HG03457 (cell line): ENCODE measurements at regions not wholly inside any gene's neighbourhood (a gene's known extent, or its start where the extent isn't known, plus 50 kb on each side); places are given as distances from the start of the nearest gene placed in this dataset.

Experiments used
- ATAC-seq: cut with Tn5 transposase; IDR thresholded peaks from one replicate; pipeline ENCODE4 v1.9.1; 2021; ENCODE audit warnings: moderate number of reproducible peaks; ENCODE audit not compliant: unreplicated experiment

DNA sequence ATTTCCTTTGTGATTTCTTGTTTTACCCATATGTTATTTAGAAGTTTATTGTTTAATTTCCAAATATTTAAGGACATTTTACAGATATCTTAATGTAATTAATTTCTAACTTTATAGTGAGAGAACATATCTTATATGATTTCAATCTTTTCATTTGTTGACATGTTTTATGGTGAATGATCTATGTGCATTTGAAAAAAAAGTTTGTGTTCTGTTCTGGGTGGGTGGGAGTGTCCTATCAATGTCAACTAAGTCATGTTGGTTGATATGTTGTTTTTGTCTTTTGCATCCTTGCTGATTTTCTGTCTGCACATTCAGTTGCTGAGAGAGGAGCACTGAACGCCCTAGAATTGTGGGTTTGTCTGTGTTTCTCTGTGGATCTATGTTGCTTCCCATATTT, 50.3 kb upstream of the CBFA2T3 start:
- no peak for ATAC-seq

DNA sequence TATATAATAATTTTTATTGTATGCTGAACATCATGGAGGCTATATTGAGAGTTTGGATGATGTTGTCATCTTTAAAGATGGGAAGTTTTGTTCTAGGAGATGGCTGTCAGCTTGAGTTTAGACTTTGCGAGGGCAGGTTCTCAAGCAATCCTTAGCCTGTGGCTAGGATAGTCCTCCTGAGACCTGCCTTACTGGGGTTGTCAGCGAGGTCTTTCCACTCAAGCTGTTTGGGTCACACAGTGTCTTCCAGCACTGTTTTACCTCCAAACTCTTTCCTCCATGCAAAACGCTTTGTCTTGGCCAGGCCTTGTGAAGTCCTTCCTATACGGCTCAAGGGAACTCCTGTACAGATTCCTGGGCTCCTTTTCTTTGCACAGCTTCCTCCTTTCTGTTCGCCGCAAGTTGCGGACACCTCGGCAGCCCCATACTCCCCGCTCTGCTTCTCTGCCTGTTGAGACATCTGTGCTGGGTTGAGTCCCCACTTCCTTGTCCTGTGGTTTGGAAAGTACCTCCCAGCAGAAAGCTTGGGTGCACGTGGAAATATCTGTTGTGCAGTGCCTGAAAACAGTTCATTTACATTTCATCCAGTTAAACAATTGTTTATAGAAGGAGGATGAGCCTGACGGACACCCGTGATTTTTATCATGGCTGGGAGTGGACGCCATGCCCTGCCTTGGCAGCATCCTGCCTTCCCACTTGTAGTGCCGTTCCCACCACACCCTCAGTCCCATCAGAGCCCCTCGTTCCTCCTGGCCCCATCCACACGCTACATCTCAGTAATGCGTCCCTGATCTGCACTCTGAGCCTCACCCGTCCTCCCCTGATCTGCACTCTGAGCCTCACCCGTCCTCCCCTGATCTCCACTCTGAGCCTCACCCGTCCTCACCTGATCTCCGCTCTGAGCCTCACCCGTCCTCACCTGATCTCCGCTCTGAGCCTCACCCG, 55.0 kb upstream of the CBFA2T3 start:
- peak; percentile 64 for ATAC-seq

DNA sequence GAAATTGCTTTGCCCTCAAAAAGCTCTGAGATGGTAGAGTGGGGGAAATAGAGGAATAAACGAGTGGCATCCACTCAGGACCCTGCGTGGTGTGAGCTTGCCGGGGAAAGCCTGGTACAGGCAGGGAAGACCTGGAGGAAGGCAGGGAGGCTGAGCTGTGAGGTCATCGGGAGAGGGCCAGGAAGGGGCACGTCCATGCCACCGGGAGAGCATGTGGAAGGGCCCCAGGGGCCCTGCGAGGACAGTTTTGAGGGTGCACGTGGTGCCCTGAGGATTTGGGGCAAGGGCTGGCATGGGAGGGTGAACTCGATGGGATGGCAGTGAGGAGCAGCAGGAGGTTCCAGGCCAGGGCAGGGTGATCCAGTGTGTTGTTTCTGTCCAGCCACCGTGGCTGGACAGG, 56.3 kb upstream of the CBFA2T3 start:
- ATAC-seq, result no peak

DNA sequence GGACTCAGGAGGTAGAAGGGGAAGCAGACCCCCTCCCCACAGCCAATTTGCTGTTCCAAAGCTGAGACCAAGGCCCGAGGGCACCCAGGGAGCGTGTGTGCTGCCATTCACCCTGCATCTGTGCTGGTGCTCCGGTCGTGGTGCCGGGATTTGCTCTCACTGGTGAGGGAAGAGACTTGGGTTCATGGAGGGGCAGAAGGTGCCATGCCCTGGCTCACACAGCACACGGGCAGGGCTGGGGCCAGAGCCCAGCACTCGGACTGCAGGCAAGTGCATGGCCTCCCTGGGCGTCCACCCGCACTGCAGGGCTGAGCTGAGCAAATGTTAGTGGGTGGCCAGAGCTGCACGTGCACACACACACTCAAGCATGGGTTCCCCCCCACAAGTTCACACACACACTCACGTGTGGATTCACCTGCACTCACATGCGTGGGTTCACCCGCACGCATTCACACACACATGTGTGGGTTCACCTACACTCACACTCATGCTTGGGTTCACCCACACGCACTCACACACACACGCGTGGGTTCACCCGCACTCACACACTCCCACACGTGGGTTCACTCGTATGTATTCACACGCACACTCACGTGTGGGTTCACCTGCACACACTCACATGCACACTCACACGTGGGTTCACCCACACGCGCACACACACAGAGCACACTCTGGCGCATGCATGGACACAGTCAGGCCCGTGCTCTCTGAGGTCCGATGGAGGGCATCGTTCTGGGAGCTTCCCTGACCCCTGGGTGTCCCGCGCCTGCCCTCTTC, 57.0 kb upstream of the CBFA2T3 start:
- ATAC-seq, result no peak

DNA sequence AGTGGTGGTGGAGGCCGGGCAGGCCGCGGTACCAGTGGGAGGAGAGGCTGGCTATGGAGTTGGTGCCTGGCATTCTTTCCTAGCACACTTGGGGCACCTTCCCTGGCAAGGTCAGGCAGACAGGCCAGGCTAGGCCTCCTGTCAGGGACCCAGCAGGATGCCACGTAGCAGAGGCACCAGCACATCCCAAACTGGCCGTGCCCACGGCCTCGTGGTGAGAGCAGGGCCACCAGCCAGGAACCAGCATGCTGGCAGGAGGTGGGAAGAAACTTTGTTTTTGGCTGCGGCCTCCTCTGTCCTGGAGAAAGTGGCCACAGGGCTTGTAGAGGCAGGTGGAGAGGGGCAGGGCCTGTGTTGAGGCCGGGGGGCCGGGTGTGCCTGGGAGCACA, 57.6 kb upstream of the CBFA2T3 start:
- ATAC-seq, result no peak

DNA sequence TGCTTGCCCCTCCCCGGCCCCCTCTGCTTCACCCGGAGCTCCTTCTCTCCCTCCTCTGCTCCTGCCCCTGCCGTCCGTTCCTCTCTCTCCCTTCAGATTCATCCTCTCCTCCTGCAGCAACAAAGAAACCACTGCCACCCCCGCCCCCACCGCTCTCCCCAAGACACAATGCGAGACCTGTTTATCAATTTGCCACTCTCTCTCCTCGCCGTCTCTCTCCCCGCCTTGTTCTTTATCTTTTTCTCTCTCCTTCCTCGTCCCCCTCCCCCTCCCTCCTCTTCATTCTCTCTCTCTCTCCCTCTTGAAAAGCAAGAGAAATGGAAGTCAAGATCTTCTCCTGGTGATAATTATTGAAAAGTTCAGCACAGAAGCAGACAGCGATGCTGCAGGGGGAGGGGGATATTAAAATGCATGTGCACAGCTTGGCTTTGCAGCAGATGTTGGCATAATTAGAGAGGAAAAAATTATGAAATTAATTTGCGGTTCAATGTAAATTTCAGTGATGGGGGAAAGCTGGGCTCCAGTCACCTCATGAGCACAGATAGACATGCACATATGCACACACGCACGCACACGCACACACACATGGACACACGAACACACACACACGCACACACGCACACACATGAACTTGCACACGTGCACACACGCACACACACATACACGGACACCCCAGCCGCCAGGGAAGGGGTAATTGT, 58.1 kb upstream of the CBFA2T3 start:
- no peak for ATAC-seq

DNA sequence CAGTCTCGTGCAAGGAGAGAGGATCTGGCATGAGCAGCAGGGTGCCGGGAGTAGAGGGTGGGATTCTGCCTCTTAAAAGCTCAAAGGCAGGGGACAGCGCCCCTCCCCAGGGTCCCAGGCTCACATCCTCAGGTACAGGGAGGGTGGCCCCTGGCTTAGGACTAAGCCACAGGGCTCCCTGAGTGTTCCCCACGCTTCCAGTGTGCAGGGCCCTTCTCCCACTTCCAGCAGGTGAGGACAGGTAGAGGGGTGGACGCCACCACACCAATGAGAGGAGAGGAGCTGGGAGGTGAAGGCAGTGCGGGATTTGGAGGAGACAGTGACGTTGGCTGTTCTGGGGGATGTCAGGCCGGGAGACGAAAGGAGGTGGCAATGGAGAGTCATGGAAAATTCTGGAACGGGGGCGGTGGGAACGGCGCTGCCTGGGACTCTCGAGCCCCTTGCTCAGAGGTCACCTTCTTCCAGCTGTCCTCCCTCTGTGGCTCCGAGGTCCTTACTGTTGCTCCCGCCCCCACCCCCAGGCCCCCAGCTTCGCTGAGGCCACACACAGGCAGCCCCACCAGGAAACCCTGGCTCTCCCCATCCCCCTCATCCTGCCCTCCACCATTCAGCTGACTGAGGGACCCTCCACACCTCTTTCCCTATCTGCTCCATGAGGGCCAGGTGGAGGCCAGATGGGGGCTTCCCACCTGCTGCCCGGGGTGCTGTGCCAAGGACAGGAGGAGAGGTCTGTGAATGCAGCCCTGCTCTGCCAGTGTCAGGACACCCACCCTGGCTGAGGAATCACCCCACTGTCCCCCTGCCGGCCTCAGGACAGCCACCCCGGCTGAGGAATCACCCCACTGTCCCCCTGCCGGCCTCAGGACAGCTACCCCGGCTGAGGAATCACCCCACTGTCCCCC, 57.7 kb upstream of the ACSF3 start:
- no peak for ATAC-seq

DNA sequence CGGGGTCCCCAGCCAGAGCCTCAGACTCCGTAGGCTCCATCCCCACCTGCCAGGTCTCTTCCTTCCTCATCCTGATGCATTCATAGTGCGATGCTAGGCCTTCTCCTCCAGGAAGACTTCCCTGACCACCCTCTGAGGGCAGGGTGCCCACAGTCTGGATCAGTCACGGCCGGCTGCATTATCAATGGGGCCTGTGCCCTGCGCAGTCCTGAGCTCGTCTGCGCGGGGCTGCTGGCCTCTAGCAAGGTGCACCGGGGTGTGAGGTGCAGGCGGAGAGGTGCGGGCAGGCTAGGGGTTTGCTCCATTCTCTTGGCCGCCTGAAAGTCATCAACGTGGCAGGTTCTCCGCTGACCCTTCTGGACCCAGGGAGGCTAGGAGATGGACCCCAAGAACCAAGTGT, 56.9 kb upstream of the ACSF3 start:
- no peak for ATAC-seq

DNA sequence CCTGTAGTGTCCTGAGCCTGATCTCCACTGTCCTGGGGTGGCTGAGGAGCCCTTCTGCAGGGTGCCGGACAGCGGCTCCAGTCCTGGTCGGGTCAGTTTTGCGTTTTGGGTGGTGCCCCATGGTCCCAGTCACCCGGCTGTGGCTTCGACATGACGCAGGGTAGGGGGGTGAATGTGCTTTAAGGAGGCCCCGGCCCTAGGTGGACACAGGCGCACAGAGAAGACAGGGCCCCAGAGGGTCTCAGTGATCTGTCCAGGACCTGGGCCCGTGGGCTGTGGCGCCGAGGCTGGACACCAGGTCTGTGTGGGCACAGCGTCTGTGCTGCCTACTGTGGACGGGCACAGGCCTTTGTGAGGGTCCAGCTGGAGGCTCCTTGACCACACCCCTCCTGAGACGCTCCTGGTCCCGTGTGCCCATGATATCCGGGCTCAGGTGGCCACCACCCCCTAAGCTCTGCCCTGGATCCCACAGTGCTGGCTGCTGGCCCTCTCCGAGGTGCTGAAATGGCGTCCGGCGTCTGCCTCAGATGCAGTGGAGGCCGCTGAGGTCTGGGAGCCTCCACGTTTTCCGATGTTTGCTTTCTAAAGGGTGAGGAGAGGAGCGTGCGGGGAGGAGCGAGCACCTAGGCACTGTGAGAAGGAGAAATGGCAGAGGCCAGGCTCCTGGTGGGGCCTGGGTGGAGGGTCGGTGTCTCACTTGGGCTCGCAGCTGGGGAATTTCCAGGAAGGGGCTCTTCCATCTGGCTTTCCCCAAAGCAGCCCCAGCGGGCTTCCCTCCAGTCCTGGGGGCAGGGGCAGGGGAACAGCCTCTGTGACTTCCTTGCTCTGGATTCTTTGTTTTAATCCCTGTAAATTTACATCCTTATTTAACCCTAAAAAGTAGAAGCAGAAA, 56.1 kb upstream of the ACSF3 start:
- ATAC-seq, result no peak

DNA sequence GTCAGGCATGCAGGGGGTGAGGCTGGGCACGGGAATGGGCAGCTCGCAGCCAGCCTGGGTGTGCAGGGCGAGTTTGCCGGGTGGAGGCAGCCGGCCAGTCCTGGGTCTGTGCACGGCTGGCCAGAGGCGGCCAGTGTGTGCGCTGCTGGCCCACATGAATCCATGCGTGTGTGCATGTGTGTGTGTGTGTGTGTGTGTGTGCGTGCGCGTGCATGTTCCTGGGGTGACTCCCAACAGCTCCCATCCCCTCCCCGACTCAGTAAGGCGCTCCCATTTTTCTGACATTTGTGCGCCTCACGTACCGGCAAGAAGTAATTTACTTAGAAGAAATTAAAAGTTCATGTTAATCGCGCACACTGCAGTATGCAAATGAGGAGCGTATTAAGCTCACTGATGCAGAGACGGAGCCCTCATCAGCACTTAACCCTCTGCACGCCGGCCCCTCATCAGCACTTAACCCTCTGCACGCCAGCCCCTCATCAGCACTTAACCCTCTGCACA, 55.4 kb upstream of the ACSF3 start:
- no peak for ATAC-seq

DNA sequence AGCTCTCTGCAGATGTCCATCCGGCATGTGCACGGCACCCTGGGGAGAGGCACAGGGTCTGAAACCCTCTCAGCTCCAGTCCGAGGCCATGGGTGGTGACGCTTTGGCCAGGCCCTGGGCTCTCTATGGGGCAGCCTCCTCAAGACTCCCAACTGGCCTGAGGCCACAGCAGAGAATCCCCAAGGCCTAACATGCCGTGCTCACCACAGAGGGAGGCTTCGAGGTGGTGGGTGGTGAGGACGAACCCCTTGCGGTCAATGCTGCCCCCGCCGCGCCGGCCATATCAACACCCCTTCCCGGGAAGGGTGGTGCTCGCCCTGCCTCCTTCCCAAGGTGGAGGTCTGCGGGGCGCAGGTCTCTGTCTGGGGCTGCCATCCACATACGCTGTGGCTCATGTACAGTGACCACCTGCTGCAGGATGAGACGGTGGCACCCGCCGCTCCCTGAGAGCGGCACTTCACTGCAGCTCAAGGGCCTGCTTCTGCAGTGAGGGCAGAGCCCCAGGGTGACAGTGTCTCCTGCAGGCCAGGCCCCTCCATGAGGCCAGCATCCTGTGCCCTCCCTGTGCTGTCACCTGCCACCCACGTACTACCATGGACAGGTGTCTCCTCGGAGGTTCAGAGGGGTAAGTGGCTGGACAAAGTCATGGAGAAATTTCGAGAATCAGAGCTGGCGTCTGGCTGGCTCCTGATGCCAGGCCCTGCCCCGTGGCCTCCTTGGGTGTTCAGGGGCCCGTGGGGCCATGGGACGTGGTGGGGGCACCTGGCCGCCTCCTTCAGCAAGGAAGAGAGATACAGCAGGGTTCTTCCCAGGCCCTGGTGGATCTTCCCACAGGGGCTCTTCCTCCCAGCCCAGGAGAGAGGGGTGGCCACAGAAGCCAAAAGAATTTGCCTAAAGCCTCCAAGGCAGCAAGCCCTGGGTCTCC, 54.6 kb upstream of the ACSF3 start:
- no peak for ATAC-seq

DNA sequence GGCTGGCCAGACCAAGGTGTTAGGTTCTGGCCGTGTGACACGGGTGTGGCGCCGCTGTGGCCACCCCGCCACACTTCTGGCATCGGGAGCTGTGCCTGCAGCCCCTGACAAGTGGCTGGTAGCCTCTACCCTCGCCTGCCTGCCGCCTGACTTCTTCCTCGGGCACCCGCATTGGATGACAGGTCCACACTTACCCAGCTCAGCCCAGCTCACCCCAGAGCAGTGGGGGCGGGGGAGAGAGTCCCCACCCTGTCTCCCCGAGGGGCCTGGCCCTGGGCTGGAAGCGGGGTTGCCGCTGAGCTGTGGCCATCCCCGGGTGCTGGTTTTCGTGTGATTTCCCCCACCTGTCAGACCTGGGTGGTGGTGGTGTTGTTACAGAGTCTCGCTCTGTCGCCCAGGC, 53.9 kb upstream of the ACSF3 start:
- no peak for ATAC-seq

DNA sequence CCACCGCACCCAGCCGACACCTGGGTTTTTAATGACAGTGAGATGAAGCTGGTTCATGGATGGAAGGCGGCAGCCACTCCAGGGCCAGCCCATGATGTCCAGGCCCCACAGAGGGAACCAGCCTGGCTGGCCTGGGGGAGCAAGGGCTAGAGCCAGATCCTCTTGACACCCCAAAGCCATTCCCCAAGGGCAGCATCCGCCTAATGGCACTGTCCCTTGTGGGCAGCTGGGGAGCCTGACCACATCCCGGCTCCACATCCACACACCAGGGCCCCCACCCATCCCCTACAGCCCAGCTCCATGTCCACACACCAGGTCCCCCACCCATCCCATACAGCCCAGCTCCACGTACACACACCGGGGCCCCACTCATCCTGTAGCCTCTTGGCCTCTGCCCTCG, 53.3 kb upstream of the ACSF3 start:
- no peak for ATAC-seq

DNA sequence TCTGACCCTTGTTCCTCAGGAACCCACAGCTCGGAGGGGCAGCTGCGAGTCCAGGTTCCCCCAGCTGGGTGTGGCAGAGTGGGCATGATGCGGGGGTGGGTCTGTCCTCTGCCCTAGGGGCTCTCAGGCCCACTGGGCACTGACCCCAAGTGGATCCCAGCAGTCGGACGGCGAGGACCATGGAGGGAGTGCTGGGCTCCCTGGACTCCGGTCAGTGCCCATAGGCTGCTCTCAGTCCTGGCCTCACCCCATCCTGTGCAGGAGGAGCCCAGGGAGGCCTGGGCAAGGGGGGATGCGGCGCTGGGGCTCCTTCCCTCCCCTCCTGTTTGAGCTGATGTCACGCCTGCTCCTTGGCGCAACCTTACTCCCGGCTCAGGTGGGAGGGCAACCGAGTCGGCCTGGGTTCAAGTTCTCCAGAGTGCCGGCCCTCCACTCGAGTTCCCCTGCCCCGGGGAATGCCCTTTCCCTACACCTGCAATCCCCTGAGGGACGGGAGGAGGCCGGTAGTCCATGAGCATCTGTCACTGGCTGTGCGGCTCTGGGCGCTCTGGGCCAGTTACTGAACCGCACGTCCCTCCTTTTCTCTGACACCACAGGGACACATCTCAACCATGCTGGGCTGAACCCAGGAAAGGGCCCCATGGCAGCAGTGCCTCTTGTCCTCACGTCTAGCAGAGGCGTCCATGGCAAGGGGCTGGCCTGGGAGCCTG, 52.6 kb upstream of the ACSF3 start:
- no peak for ATAC-seq

DNA sequence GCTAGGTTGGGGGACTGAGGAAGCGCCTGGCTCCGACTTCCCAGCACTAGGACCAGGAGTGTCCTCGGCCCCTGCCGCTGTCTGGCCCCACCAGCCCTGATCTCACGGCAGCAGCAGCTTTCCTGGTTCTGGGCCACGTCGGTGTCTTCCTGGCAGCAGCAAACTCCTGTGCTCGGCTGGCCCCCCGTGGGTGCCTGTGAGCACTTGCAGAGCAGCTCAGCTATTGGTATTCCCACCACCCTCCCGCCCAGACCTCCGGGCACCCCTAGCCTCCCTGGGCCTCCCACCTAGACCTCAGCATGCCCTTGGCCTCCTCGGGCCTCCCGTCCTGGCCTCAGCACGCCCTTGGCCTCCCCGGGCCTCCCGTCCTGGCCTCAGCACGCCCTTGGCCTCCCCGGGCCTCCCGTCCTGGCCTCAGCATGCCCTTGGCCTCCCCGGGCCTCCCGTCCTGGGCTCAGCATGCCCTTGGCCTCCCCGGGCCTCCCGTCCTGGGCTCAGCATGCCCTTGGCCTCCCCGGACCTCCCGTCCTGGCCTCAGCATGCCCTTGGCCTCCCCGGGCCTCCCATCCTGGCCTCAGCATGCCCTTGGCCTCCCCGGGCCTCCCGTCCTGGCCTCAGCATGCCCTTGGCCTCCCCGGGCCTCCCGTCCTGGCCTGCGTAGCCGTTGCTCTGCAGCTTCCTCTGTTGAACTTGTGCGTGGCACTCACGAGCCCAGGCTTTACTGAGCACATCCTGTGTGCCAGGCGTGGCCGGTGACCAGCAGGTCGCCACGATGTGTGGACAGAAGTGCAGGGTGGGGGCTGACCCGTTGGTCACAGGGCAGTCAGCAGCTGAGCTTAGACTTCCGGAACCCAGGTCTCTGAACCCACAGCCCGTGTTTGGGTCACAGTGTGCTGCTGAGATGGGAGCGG, 51.8 kb upstream of the ACSF3 start:
- no peak for ATAC-seq

DNA sequence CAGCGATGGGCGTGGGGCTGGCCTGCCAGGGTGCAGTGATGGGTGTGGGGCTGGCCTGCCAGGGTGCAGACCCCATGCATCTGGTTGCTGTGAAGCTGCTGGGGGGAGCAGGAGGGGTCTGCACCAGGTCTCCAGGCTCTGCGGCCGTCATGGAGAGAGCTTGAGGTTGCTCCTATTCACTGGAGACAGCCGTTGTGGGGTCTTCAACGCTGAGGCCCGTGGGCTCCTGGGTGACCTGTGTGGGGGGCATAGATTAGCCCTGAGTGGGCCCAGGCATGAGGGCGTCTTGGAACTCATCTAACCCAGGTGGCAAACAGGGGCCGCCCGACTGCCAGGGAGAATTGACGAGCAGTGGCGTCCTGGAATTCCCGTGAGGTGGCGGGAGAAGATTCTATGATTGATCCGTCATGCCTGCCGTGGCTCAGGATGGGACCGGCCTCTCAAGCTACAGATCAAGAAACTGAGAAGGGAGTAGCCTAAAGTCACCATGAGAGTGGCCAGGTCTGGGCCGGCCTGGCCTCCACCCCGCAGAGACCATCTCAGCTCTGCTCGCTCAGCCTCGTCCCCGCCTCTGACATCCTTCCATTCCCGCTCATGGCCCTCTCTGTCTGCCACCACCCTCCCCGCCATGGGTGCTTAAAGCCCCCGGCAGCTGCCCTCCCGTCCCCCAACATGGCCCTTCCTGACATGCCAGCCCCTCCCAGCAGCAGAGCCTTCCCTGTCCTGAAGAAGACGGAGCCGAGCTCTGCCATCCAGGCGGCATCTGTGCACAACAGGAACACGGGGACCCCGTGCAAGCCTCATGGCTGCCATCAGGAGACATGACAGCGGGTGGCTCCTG, 50.7 kb upstream of the ACSF3 start:
- no peak for ATAC-seq
